Glutamatergic neuron (in vitro differentiated cells): ENCODE measurements at regions not wholly inside any gene's neighbourhood (a gene's known extent, or its start where the extent isn't known, plus 50 kb on each side); places are given as distances from the start of the nearest gene placed in this dataset.

Experiments
- DNase-seq: peaks from one replicate; pipeline ENCODE4 v3.0.0; 2022
- H3K27ac Mint-ChIP-seq: one replicate; pipeline ENCODE4 v1.8.0; 2020; ENCODE audit warnings: mild to moderate bottlenecking, mixed read lengths, inconsistent platforms; ENCODE audit not compliant: unreplicated experiment
- H3K27me3 Mint-ChIP-seq: one replicate; pipeline ENCODE4 v1.8.0; 2020; ENCODE audit warnings: mild to moderate bottlenecking, moderate library complexity, mixed read lengths, inconsistent platforms; ENCODE audit not compliant: unreplicated experiment
- H3K36me3 Mint-ChIP-seq: one replicate; pipeline ENCODE4 v1.8.0; 2020; ENCODE audit warnings: mild to moderate bottlenecking, mixed read lengths, inconsistent platforms; ENCODE audit not compliant: unreplicated experiment
- H3K4me1 Mint-ChIP-seq: one replicate; pipeline ENCODE4 v1.8.0; 2020; ENCODE audit warnings: mild to moderate bottlenecking, low read depth, mixed read lengths, inconsistent platforms; ENCODE audit not compliant: unreplicated experiment
- H3K4me3 Mint-ChIP-seq: one replicate; pipeline ENCODE4 v1.8.0; 2020; ENCODE audit warnings: mild to moderate bottlenecking, mixed read lengths, inconsistent platforms; ENCODE audit not compliant: unreplicated experiment
- H3K9me3 Mint-ChIP-seq: one replicate; pipeline ENCODE4 v1.8.0; 2020; ENCODE audit warnings: mild to moderate bottlenecking, moderate library complexity, mixed read lengths, inconsistent platforms; ENCODE audit not compliant: unreplicated experiment
- CTCF ChIP-seq: fragments of 200-600 bp; sonication (generic); IDR thresholded peaks from one replicate; pipeline ENCODE4 v1.5.0; 2021; ENCODE audit not compliant: partially characterized antibody, unreplicated experiment

DNA sequence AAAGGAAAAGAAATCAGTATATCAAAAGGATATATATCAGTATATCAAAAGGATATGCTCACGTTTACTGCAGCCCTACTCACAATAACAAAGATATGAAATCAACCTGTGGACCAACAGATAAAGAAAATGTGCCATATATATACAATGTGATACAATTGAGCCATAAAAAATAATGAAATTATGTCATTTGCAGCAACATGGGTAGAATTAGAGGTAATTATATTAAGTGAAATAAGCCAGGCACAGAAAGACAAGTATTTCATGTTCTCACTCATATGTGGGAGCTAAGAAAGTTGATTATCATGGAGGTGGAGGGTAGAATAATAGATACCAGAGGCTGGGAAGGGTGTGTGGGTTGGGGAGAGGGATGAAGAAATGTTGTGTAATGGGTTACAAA is 102.9 kb upstream of the MARCKS start:
- Mint-ChIP-seq H3K27ac (no peak overlapping the region), H3K4me3 (no peak overlapping the region), H3K9me3 (peaks cover 3% of the 10 kb centered on the region), H3K36me3 (no peaks in the 10 kb centered on the region), H3K4me1 (no peaks in the 10 kb centered on the region), H3K27me3 (peaks cover 1% of the 10 kb centered on the region)
- TF ChIP-seq CTCF, result no peak
- DNase-seq, result no peak

- Mint-ChIP-seq H3K9me3 (peaks cover 3% of the 10 kb centered on the region), H3K4me3 (no peak overlapping the region), H3K4me1 (no peaks in the 10 kb centered on the region), H3K36me3 (no peaks in the 10 kb centered on the region), H3K27me3 (peaks cover 1% of the 10 kb centered on the region), H3K27ac (no peak overlapping the region)
- no peak for TF ChIP-seq CTCF
- no peak for DNase-seq
Observed at GRCh38 chr6:113755449-113756289, 101.5 kb upstream of the MARCKS start.

- no peak overlapping the region for H3K4me3 Mint-ChIP-seq
- H3K4me1 Mint-ChIP-seq, result no peaks in the 10 kb centered on the region
- no peak for DNase-seq
- TF ChIP-seq CTCF, result no peak
- peaks cover 3% of the 10 kb centered on the region for H3K9me3 Mint-ChIP-seq
- peaks cover 1% of the 10 kb centered on the region for H3K27me3 Mint-ChIP-seq
- H3K36me3 Mint-ChIP-seq, result no peaks in the 10 kb centered on the region
- no peak overlapping the region for H3K27ac Mint-ChIP-seq
Observed at GRCh38 chr6:113756290-113756665, 100.9 kb upstream of the MARCKS start.

- no peak for TF ChIP-seq CTCF
- H3K9me3 Mint-ChIP-seq, result peaks cover 3% of the 10 kb centered on the region
- no peak overlapping the region for H3K27ac Mint-ChIP-seq
Observed at GRCh38 chr6:113758214-113758613, 98.9 kb upstream of the MARCKS start.

GRCh38 chr6:113758826-113759574 is 98.1 kb upstream of the MARCKS start:
- Mint-ChIP-seq H3K27ac (no peak overlapping the region), H3K4me1 (no peaks in the 10 kb centered on the region), H3K9me3 (peaks cover 3% of the 10 kb centered on the region), H3K27me3 (no peaks in the 10 kb centered on the region), H3K4me3 (no peak overlapping the region), H3K36me3 (no peaks in the 10 kb centered on the region)
- TF ChIP-seq CTCF, result no peak
- no peak for DNase-seq

More at GRCh38 chr6:113758214-113758613, 98.9 kb upstream of the MARCKS start:
- DNase-seq, result no peak
- Mint-ChIP-seq H3K36me3 (no peaks in the 10 kb centered on the region), H3K4me1 (no peaks in the 10 kb centered on the region), H3K4me3 (no peak overlapping the region), H3K27me3 (no peaks in the 10 kb centered on the region)
